Activated T-helper 1 cell treated with anti-CD3 and anti-CD28 coated beads, Interleukin-12 subunit alpha, Interleukin-12 subunit beta, Interleukin-2, Interleukin-4 antibody, amounts not matched to agents 30 ng/mL and 10 ng/mL and 1 ng/mL, durations not matched to agents 14 hours and 24 hours and 36 hours (primary cell): ENCODE measurements at regions not wholly inside any gene's neighbourhood (a gene's known extent, or its start where the extent isn't known, plus 50 kb on each side); places are given as distances from the start of the nearest gene placed in this dataset.
"Not testable (repeated sequence)": the region's sequence is repeated elsewhere in the genome, so short reads cannot be mapped to it uniquely, and the experiment has no call there.

Source experiments
- DNase-seq: peaks from one replicate; pipeline ENCODE4 v3.0.0; 2021; ENCODE audit warnings: low spot score
- H3K27ac Mint-ChIP-seq: one replicate; pipeline ENCODE4 v1.8.0; 2021; ENCODE audit warnings: mild to moderate bottlenecking, mixed read lengths
- H3K27me3 Mint-ChIP-seq: one replicate; pipeline ENCODE4 v1.8.0; 2022; ENCODE audit warnings: mild to moderate bottlenecking, moderate library complexity, mixed read lengths; ENCODE audit not compliant: insufficient read depth
- H3K36me3 Mint-ChIP-seq: one replicate; pipeline ENCODE4 v1.8.0; 2021; ENCODE audit warnings: low read depth, mixed read lengths
- H3K4me1 Mint-ChIP-seq: one replicate; pipeline ENCODE4 v1.8.0; 2021; ENCODE audit warnings: low read depth, mixed read lengths
- H3K4me3 Mint-ChIP-seq: one replicate; pipeline ENCODE4 v1.8.0; 2021; ENCODE audit warnings: mild to moderate bottlenecking, moderate library complexity, mixed read lengths
- H3K9me3 Mint-ChIP-seq: one replicate; pipeline ENCODE4 v1.8.0; 2021; ENCODE audit warnings: mixed read lengths
- intact Hi-C: fragments of 100-400 bp; cut with micrococcal nuclease; formaldehyde crosslinking; loops from one replicate; pipeline ENCODE4 v1.15.1; 2024

DNA sequence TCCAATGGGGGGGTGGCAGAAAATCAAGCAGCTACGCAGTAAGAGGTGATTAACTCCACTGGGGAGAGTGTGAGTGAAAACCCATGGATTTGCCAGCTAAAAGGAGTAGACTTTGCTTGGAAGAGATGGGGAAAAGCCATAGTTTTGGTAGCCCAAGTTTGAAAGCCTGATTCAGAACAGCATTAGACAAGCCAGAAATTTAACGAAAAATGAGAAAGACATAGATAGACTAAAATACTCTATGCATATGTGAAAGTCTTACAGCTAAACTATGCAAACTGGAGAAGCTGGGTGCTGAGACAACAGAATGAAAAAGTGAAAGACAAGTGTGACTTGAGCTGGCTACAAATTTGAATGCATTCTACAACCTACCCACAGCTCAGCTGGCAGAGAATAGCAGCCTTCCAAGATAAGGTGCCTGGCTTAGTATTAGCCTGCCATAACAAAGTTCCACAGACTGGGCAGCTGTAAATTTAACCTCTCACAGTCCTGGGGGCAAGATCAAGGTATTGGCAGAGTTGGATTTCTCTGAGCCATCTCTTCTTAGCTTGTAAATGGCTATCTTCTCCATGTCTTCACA is 156.6 kb downstream of the CDC14C start:
- H3K27ac Mint-ChIP-seq = no peak overlapping the region
- intact Hi-C loops = no loop called here
- no peaks in the 10 kb centered on the region for H3K36me3 Mint-ChIP-seq
- no peaks in the 10 kb centered on the region for H3K27me3 Mint-ChIP-seq
- no peak overlapping the region for H3K4me3 Mint-ChIP-seq
- DNase-seq = no peak
- peaks cover 13% of the 10 kb centered on the region for H3K9me3 Mint-ChIP-seq
- H3K4me1 Mint-ChIP-seq = no peaks in the 10 kb centered on the region

DNA sequence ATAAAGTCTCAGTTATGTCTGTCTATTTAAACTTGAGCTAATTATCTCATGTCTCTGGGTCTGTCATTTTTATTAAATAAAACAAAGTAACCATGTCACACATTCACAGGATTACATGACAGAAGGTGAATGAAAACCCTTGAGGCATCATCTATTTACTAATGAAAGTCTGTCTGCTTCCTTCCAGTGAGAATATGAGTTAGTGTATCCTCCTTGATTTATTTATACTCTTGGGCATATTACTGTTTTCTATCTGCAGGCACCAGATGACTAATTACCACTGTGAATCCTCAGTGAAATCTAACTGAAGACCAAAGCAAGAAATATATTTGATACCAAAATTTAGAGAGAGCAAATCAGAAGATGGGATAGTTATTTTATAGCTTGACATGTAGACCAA is 163.7 kb downstream of the CDC14C start:
- H3K4me3 Mint-ChIP-seq = no peak overlapping the region
- no peaks in the 10 kb centered on the region for H3K4me1 Mint-ChIP-seq
- H3K27me3 Mint-ChIP-seq = no peaks in the 10 kb centered on the region
- no peaks in the 10 kb centered on the region for H3K36me3 Mint-ChIP-seq
- no peak overlapping the region for H3K27ac Mint-ChIP-seq
- intact Hi-C loops = no loop called here
- no peaks in the 10 kb centered on the region for H3K9me3 Mint-ChIP-seq
- no peak for DNase-seq

DNA sequence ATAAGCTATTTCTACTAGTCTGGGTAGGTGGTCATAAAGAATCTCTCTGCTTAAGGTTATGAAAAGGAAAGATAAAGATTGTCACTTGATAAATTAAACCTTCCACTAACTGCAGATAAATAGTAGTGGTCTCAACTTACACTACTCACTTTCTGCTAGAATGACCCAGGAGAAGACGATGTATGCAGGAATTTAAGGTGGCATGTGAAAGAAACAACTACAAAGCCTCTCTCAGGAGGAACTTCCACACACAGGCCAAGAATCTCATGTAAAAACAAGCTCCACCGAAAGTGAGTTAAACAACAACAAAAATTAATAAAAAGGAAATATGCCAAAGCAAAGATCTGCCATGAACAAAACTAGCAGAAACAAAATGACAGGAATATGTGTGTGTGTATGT is 165.4 kb downstream of the CDC14C start:
- no peaks in the 10 kb centered on the region for H3K36me3 Mint-ChIP-seq

GRCh38 chr7:49091089-49091488 is 166.7 kb downstream of the CDC14C start:
- Mint-ChIP-seq H3K36me3 (no peaks in the 10 kb centered on the region), H3K9me3 (no peaks in the 10 kb centered on the region), H3K4me1 (no peaks in the 10 kb centered on the region), H3K27ac (no peak overlapping the region), H3K4me3 (no peak overlapping the region), H3K27me3 (no peaks in the 10 kb centered on the region)
- intact Hi-C loops = no loop called here
- DNase-seq = no peak

More for the DNA sequence above, 165.4 kb downstream of the CDC14C start:
- Mint-ChIP-seq H3K4me3 (no peak overlapping the region), H3K27ac (no peak overlapping the region), H3K27me3 (no peaks in the 10 kb centered on the region), H3K9me3 (no peaks in the 10 kb centered on the region), H3K4me1 (no peaks in the 10 kb centered on the region)
- intact Hi-C loops = no loop called here
- DNase-seq = no peak

DNA sequence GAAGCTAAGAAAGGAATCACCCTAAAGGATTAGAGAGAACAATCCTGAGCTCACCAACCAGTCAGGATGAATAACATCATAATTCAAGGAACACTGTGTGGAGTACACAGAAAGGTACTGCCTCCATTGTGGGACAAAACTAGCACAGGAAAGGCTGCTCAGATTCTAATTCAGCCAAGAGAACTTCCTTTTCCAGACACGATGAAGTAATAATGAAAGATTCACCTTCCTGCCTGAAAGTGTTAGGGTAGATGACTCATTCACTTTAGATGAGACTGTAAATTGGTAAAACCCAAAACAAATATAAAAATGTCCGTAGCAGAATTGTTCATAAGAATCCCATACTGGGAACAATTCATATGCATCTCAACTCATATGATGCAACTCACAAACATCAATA is 167.2 kb downstream of the CDC14C start:
- intact Hi-C loops = no loop called here
- no peaks in the 10 kb centered on the region for H3K27me3 Mint-ChIP-seq
- no peak overlapping the region for H3K27ac Mint-ChIP-seq
- H3K36me3 Mint-ChIP-seq = no peaks in the 10 kb centered on the region
- H3K9me3 Mint-ChIP-seq = no peaks in the 10 kb centered on the region
- DNase-seq = no peak
- no peak overlapping the region for H3K4me3 Mint-ChIP-seq
- H3K4me1 Mint-ChIP-seq = no peaks in the 10 kb centered on the region

DNA sequence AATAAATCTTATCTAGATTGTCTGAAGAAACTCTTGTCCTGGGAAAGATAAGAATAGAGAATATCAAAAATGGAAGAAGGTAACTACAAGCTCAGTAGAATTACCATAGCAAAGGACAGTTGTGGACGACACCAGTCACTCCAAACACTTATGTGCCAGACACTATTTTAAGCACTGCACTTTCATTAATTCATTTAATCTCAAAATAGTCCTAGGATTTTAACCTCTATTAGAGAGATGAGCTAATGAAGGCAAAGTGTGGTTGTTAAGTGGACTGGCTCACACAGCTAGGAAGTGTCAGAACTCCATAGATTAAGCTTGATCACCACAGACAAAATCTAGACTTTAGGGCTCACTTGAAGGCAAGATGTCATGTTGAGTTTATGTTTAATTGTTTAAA is 168.9 kb downstream of the CDC14C start:
- Mint-ChIP-seq H3K36me3 (no peaks in the 10 kb centered on the region), H3K4me3 (no peak overlapping the region), H3K4me1 (no peaks in the 10 kb centered on the region), H3K27me3 (no peaks in the 10 kb centered on the region), H3K27ac (no peak overlapping the region), H3K9me3 (no peaks in the 10 kb centered on the region)
- intact Hi-C loops = no loop called here
- DNase-seq = no peak

DNA sequence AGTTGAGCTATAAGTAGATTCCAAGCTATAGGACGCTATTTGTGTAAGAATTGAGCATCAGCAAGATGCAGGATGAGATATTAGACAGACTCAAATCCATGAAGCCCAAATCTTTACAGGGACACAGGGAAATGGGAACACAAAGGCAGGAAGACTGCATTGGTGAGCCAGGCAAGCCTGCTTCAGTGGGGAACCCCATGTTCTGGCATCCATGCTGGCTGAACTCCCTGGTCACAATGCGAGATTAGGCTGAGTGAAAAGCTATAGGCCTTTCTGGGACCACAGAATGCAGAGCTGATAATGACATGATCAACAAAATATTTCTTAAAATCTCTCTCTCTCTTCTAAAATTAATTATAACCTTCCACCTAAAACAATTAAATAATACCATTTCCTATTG is 170.5 kb downstream of the CDC14C start:
- intact Hi-C loops = no loop called here

DNA sequence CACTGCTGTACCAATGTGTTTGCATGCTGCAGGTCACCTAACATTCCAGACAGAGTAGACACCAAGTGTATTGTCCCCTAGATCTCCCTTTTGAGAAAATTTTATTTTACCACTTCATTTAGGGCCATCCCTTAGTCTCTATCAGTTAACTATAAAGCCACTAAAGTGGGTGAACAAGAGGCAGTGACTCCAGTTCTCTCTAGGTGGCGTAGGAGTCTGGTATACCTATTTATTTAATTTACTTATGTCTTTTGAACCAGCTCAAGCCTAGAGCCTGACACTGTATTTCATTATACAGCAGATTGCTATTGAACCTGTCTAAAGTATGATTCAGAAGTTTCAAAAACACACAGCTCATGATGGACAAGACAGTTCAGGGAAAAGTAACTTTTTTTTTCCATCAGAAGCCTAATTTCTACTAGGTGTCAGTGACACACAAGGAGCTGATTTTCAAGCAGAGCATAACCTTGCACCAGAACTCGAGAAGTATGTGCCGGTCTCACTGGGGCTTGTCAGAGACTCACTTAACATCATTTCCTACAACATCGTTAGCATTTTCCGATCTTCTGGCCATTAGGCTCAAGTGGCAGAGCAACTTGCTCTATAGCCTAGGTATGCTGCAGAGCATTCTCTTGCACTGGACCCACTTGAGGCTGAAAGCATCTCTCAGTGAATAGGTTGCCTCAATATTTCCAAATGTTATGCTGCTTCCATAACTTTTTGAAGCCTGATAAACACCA is 175.4 kb downstream of the CDC14C start:
- Mint-ChIP-seq H3K27ac (no peak overlapping the region), H3K27me3 (no peaks in the 10 kb centered on the region), H3K36me3 (no peaks in the 10 kb centered on the region), H3K4me3 (no peak overlapping the region), H3K4me1 (no peaks in the 10 kb centered on the region), H3K9me3 (no peaks in the 10 kb centered on the region)
- DNase-seq = no peak
- intact Hi-C loops = no loop called here

More for the DNA sequence above, 170.5 kb downstream of the CDC14C start:
- no peak overlapping the region for H3K27ac Mint-ChIP-seq
- no peaks in the 10 kb centered on the region for H3K36me3 Mint-ChIP-seq
- no peak for DNase-seq
- H3K4me1 Mint-ChIP-seq = no peaks in the 10 kb centered on the region
- H3K27me3 Mint-ChIP-seq = no peaks in the 10 kb centered on the region
- H3K4me3 Mint-ChIP-seq = no peak overlapping the region
- no peaks in the 10 kb centered on the region for H3K9me3 Mint-ChIP-seq

GRCh38 chr7:49100908-49101740 is 176.8 kb downstream of the CDC14C start:
- intact Hi-C loops, H3K27ac Mint-ChIP-seq, H3K36me3 Mint-ChIP-seq, H3K4me3 Mint-ChIP-seq, H3K9me3 Mint-ChIP-seq, H3K27me3 Mint-ChIP-seq, DNase-seq, H3K4me1 Mint-ChIP-seq: not testable (repeated sequence)

DNA sequence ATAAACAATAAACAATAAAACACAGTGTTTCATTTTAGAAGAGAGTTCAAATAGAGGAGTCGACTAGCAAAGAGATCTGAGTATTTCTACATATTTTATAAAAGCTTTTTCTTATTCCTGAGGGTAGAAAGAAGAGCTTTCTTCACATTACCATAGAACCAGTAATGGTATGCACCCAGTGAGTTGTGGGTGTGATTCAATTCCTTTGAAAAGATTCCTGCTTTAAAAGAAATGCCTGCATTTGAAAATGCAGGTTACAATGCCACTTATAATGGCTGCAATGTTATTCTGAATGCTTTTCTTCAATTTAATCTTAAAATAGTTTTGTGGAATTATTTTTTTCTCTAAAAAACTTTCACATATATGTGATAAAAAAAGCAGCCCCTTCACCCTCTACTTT is 178.1 kb downstream of the CDC14C start:
- H3K27ac Mint-ChIP-seq = no peak overlapping the region
- intact Hi-C loops = no loop called here

DNA sequence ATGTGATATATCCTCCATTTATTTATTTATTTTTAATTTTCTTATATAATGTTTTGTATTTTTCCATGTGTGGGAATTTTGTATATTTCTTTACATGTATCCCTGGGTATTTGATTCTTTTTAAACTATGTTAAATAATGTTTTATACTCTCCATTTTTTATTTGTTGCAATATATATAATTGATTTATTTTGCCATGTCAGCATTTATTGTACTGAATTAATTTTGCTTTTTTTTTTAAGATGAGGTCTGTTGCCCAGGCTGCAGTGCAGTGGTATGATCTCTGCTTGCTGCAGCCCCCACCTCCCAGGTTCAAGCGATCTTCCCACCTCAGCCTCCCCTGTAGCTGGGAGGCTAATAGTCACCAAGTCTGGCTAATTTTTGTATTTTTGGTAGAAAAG is 187.4 kb downstream of the CDC14C start:
- H3K4me3 Mint-ChIP-seq = no peak overlapping the region
- no peaks in the 10 kb centered on the region for H3K36me3 Mint-ChIP-seq
- DNase-seq = no peak
- no peaks in the 10 kb centered on the region for H3K27me3 Mint-ChIP-seq
- no peaks in the 10 kb centered on the region for H3K4me1 Mint-ChIP-seq
- intact Hi-C loops = no loop called here
- H3K27ac Mint-ChIP-seq = no peak overlapping the region
- H3K9me3 Mint-ChIP-seq = no peaks in the 10 kb centered on the region

More for the DNA sequence above, 178.1 kb downstream of the CDC14C start:
- no peaks in the 10 kb centered on the region for H3K36me3 Mint-ChIP-seq
- no peaks in the 10 kb centered on the region for H3K9me3 Mint-ChIP-seq
- H3K4me3 Mint-ChIP-seq = no peak overlapping the region
- H3K27me3 Mint-ChIP-seq = no peaks in the 10 kb centered on the region
- DNase-seq = no peak
- no peaks in the 10 kb centered on the region for H3K4me1 Mint-ChIP-seq

DNA sequence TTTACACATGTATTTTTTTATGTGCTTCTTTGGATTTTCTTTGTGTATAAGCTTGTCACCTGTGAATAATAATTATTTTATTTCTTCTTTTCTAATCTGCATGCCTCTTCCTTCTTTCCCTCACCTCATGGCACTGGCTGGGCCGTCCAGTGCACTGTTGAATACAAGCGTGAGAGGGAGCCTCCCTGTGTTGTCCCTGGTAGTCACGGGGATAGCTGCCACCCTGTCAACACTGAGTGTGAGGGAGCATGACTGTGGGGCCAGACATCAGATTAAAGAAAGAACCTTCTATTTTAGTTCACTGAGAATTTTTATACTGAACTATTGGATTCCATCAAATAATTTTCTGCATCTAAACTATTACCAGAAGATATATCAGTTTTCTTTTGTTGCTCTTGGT is 187.9 kb downstream of the CDC14C start:
- Mint-ChIP-seq H3K27ac (no peak overlapping the region), H3K4me3 (no peak overlapping the region), H3K36me3 (no peaks in the 10 kb centered on the region), H3K27me3 (no peaks in the 10 kb centered on the region), H3K9me3 (no peaks in the 10 kb centered on the region), H3K4me1 (no peaks in the 10 kb centered on the region)
- no peak for DNase-seq
- intact Hi-C loops = no loop called here

GRCh38 chr7:49112647-49113046 is 188.3 kb downstream of the CDC14C start:
- H3K4me1 Mint-ChIP-seq = no peaks in the 10 kb centered on the region
- DNase-seq = no peak
- no peaks in the 10 kb centered on the region for H3K9me3 Mint-ChIP-seq
- no peaks in the 10 kb centered on the region for H3K27me3 Mint-ChIP-seq
- no peak overlapping the region for H3K27ac Mint-ChIP-seq
- no peaks in the 10 kb centered on the region for H3K36me3 Mint-ChIP-seq
- intact Hi-C loops = no loop called here
- no peak overlapping the region for H3K4me3 Mint-ChIP-seq
